Neural cell (in vitro differentiated cells): ENCODE measurements at regions not wholly inside any gene's neighbourhood (a gene's known extent, or its start where the extent isn't known, plus 50 kb on each side); places are given as distances from the start of the nearest gene placed in this dataset.

ENCODE experiments used
- CTCF ChIP-seq: fragments of 450-650 bp; IDR thresholded peaks from 2 replicates; pipeline ENCODE4 v1.5.1; 2014; ENCODE audit warnings: antibody characterized with exemption, mild to moderate bottlenecking, moderate library complexity; ENCODE audit not compliant: poor library complexity, severe bottlenecking
- EP300 ChIP-seq: fragments of 450-650 bp; conservative IDR thresholded peaks from 2 replicates; pipeline ENCODE4 v1.6.1; 2014; ENCODE audit warnings: antibody characterized with exemption, mild to moderate bottlenecking, moderate library complexity; ENCODE audit not compliant: poor library complexity, severe bottlenecking
- EZH2 ChIP-seq: fragments of 200-600, 300-800 bp; shearing (Covaris generic), sonication (generic); IDR thresholded peaks from 2 replicates; pipeline ENCODE4 v1.6.1; 2014; ENCODE audit warnings: antibody characterized with exemption, low read length, borderline replicate concordance, mild to moderate bottlenecking; ENCODE audit not compliant: insufficient read depth, poor library complexity, severe bottlenecking
- POLR2AphosphoS5 ChIP-seq: IDR thresholded peaks from 2 replicates; pipeline ENCODE4 v1.6.1; 2012
- TAF1 ChIP-seq: IDR thresholded peaks from 2 replicates; pipeline ENCODE4 v1.6.1; 2012; ENCODE audit warnings: low read depth

- TF ChIP-seq POLR2AphosphoS5 (no peak), CTCF (no peak), EZH2 (no peak), TAF1 (no peak), EP300 (no peak)
Measured at GRCh38 chr2:19838616-19839015, 63.2 kb downstream of the TTC32 start.
